ENCODE measurements at regions not wholly inside any gene's neighbourhood (a gene's known extent, or its start where the extent isn't known, plus 50 kb on each side); places are given as distances from the start of the nearest gene placed in this dataset.

DNA sequence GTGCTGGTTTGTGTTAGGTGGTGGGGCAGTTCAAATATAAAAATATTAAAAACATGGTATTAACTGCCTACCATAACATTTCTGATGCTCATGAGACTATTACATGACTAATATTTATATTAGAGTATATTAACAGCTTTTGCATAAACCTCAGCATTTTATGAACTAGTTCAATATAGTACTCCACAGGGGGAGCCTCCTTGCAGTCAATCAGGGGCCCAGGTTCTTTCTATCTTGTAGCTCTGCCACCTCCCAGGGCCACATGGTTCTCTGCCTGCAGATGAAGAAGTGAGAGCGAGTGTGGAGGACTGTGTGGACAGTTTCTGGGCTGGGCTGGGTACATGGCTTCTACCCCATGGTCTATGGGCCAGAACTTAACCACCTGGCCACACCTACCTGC, 159.5 kb downstream of the RPS24 start:
- no peak for DNase-seq (ENCODE audit: low spot score)
- peaks cover 13% of the 10 kb centered on the region for H3K4me1 ChIP-seq (ENCODE audit: insufficient read depth, low read length, poor library complexity, severe bottlenecking)
- no peak overlapping the region for H3K4me2 ChIP-seq (ENCODE audit: low read length)
- CTCF ChIA-PET (ENCODE audit: unreplicated experiment): no interaction called here
- H3K27ac ChIP-seq (ENCODE audit: low read depth, low read length, poor library complexity, severe bottlenecking): no peak overlapping the region
- TF ChIP-seq, protein P1, sequence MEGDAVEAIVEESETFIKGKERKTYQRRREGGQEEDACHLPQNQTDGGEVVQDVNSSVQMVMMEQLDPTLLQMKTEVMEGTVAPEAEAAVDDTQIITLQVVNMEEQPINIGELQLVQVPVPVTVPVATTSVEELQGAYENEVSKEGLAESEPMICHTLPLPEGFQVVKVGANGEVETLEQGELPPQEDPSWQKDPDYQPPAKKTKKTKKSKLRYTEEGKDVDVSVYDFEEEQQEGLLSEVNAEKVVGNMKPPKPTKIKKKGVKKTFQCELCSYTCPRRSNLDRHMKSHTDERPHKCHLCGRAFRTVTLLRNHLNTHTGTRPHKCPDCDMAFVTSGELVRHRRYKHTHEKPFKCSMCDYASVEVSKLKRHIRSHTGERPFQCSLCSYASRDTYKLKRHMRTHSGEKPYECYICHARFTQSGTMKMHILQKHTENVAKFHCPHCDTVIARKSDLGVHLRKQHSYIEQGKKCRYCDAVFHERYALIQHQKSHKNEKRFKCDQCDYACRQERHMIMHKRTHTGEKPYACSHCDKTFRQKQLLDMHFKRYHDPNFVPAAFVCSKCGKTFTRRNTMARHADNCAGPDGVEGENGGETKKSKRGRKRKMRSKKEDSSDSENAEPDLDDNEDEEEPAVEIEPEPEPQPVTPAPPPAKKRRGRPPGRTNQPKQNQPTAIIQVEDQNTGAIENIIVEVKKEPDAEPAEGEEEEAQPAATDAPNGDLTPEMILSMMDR (conservative IDR thresholded peaks at IDR 0.05; ENCODE audit: low read length): no peak
- POLR2A ChIA-PET: no interaction called here
- H3K36me3 ChIP-seq (ENCODE audit: insufficient read depth, low read length): no peaks in the 10 kb centered on the region
- peaks cover 12% of the 10 kb centered on the region; the same call in 1 of the 2 replicates for H3K9me3 ChIP-seq (ENCODE audit: low read length)
- H3K4me3 ChIP-seq (ENCODE audit: low read depth, low read length, poor library complexity, severe bottlenecking): no peak overlapping the region
- H3K9me2 ChIP-seq (ENCODE audit: insufficient read depth, low read length): no peaks in the 10 kb centered on the region
- intact Hi-C loops (cut with micrococcal nuclease; ENCODE audit: unreplicated experiment): no loop called here
- no peaks in the 10 kb centered on the region for H4K20me1 ChIP-seq (ENCODE audit: insufficient read depth, low read length)
- H3K79me2 ChIP-seq (ENCODE audit: insufficient read depth, low read depth, low read length): no peaks in the 10 kb centered on the region
- no TSS peak for BruUV-seq (replicated peaks)
- no peak overlapping the region for H2AFZ ChIP-seq (ENCODE audit: low read length)

DNA sequence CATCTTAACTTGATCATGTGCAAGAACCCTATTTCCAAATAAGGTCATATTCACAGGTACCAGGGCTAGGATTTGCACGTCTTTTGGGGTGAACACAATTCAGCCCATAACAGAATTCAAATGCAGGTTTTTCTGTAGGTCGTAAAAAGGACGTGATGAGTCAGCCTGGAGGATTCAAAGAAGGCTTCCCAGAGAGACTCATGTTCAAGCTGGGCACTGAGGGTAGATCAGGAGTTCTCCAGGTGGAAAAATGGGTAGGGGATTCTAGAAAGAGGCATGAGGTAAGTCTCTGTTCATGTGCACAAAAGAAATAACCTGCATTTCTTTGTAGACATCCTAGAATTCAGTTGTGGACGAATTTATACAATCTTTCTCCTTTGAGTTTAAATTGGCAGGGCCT, 160.4 kb downstream of the RPS24 start:
- H2AFZ ChIP-seq (ENCODE audit: low read length): no peak overlapping the region
- TF ChIP-seq, protein P1 (conservative IDR thresholded peaks at IDR 0.05; ENCODE audit: low read length): no peak
- TF ChIP-seq EZH2phosphoT487 (IDR thresholded peaks at IDR 0.05; ENCODE audit: borderline replicate concordance, low read depth, low read length): no peak
- peaks cover 12% of the 10 kb centered on the region; the same call in 1 of the 2 replicates for H3K9me3 ChIP-seq (ENCODE audit: low read length)
- BruUV-seq (replicated peaks): no TSS peak
- H3K36me3 ChIP-seq (ENCODE audit: insufficient read depth, low read length): no peaks in the 10 kb centered on the region
- H3K4me1 ChIP-seq (ENCODE audit: insufficient read depth, low read length, poor library complexity, severe bottlenecking): peaks cover 13% of the 10 kb centered on the region
- no peak overlapping the region for H3K4me3 ChIP-seq (ENCODE audit: low read depth, low read length, poor library complexity, severe bottlenecking)
- ChIA-PET POLR2A (no interaction called here), CTCF (ENCODE audit: unreplicated experiment) (no interaction called here)
- DNase-seq (ENCODE audit: low spot score): no peak
- H3K79me2 ChIP-seq (ENCODE audit: insufficient read depth, low read depth, low read length): no peaks in the 10 kb centered on the region
- H3K9me2 ChIP-seq (ENCODE audit: insufficient read depth, low read length): no peaks in the 10 kb centered on the region
- H3K4me2 ChIP-seq (ENCODE audit: low read length): no peak overlapping the region
- H4K20me1 ChIP-seq (ENCODE audit: insufficient read depth, low read length): no peaks in the 10 kb centered on the region
- H3K27ac ChIP-seq (ENCODE audit: low read depth, low read length, poor library complexity, severe bottlenecking): no peak overlapping the region
- intact Hi-C loops (cut with micrococcal nuclease; ENCODE audit: unreplicated experiment): no loop called here

DNA sequence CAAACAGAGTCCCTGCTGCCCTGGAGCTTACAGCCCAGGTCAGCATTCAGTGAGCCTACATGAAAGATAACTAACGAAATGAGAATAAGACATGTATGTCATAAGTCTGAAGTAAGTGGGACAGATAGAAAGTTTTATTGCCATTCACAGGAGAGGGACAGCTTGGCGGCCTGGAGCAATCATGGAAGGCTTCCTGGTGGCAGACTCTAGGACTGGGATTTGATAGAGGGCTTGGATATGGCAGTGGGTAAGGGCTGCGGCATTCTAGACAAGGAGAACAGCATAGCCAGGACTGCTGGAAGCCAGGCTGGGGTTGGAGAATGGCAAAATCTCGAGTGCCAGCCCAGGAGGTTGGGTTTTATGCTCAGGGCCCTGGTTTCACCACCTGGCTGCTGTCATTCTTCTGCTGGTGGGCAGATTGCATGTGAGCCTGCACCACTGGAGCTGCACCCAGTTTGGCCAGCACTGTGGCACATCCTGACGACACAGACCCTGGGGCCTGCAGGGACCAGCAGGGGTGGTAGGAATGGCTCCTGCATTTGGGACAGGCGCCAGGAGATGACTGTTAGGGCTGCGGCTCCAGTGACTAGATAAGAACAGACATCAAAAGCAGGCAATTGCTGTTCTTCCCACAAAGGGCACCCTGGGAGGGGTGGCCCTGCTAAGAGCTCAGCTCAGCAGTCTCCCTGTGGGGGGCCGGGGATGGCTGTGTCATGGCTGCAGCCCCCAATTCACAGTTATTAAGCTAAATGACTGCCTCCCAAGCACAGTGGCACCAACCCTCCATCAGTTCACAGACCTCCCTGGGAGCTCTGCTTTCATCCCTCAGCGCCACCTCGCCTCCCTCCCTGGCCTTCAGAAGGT, 161.1 kb downstream of the RPS24 start:
- intact Hi-C loops (cut with micrococcal nuclease; ENCODE audit: unreplicated experiment): no loop called here
- DNase-seq (ENCODE audit: low spot score): no peak
- Histone ChIP-seq H3K9me3 (ENCODE audit: low read length) (peaks cover 12% of the 10 kb centered on the region; the same call in 1 of the 2 replicates), H3K27ac (ENCODE audit: low read depth, low read length, poor library complexity, severe bottlenecking) (no peak overlapping the region), H2AFZ (ENCODE audit: low read length) (no peak overlapping the region), H4K20me1 (ENCODE audit: insufficient read depth, low read length) (no peaks in the 10 kb centered on the region), H3K4me1 (ENCODE audit: insufficient read depth, low read length, poor library complexity, severe bottlenecking) (peaks cover 13% of the 10 kb centered on the region), H3K79me2 (ENCODE audit: insufficient read depth, low read depth, low read length) (no peaks in the 10 kb centered on the region), H3K9me2 (ENCODE audit: insufficient read depth, low read length) (no peaks in the 10 kb centered on the region), H3K4me2 (ENCODE audit: low read length) (no peak overlapping the region), H3K36me3 (ENCODE audit: insufficient read depth, low read length) (no peaks in the 10 kb centered on the region), H3K4me3 (ENCODE audit: low read depth, low read length, poor library complexity, severe bottlenecking) (no peak overlapping the region)
- POLR2A ChIA-PET: no interaction called here
- CTCF ChIA-PET (ENCODE audit: unreplicated experiment): no interaction called here
- no TSS peak for BruUV-seq (replicated peaks)
- TF ChIP-seq EZH2phosphoT487 (IDR thresholded peaks at IDR 0.05; ENCODE audit: borderline replicate concordance, low read depth, low read length): no peak
- TF ChIP-seq, protein P1 (conservative IDR thresholded peaks at IDR 0.05; ENCODE audit: low read length): no peak

All from OCI-LY7 (cell line).